H1 (cell line): ENCODE measurements at regions not wholly inside any gene's neighbourhood (a gene's known extent, or its start where the extent isn't known, plus 50 kb on each side); places are given as distances from the start of the nearest gene placed in this dataset.
"Not testable (repeated sequence)": the region's sequence is repeated elsewhere in the genome, so short reads cannot be mapped to it uniquely, and the experiment has no call there.

Source experiments
- CTCF ChIA-PET: fragments of 300-600 bp; sonication (Branson Sonifier 250); formaldehyde crosslinking; loops from one replicate; lab custom pipeline; 2021; ENCODE audit not compliant: partially characterized antibody; lab: Charles Lee
- POLR2A ChIA-PET: fragments of 300-600 bp; sonication (Branson Sonifier 250); formaldehyde crosslinking; loops from one replicate; lab custom pipeline; 2021; ENCODE audit warnings: inconsistent platforms; ENCODE audit not compliant: partially characterized antibody; lab: Charles Lee
- DNase-seq, 2 experiments: peaks; one replicate each; pipeline versions ENCODE4 v3.0.0 to v3.0.0-alpha.2; 2010 to 2022; ENCODE audit warnings: low spot score in 2 of 2, low read depth in 1 of 2, mixed read lengths in 1 of 2
- FAIRE-seq: peaks from 2 replicates; lab custom pipeline; 2011; peaks lifted over from hg19 to GRCh38; lab: Jason Lieb, UNC
- H2AFZ ChIP-seq: 2 replicates; pipeline ENCODE4 v1.8.1; 2012; ENCODE audit warnings: low read length, inconsistent platforms
- H2AK5ac ChIP-seq: 2 replicates; pipeline ENCODE4 v1.6.1; 2013; ENCODE audit warnings: low read depth, low read length
- H2BK120ac ChIP-seq: replicated peaks from 2 replicates; pipeline ENCODE3; 2013; ENCODE audit warnings: low read depth, low read length, inconsistent platforms
- H2BK12ac ChIP-seq: 2 replicates; pipeline ENCODE4 v1.6.1; 2013; ENCODE audit warnings: low read depth, low read length
- H2BK15ac ChIP-seq: 2 replicates; pipeline ENCODE4 v1.6.1; 2013; ENCODE audit warnings: low read length
- H2BK20ac ChIP-seq: 2 replicates; pipeline ENCODE4 v1.6.1; 2013; ENCODE audit warnings: low read length
- H2BK5ac ChIP-seq: 2 replicates; pipeline ENCODE4 v1.6.1; 2013; ENCODE audit warnings: low read depth, low read length
- H3K14ac ChIP-seq: 2 replicates; pipeline ENCODE4 v1.6.1; 2013; ENCODE audit warnings: inconsistent platforms; ENCODE audit not compliant: insufficient read length
- H3K18ac ChIP-seq: 2 replicates; pipeline ENCODE4 v1.6.1; 2013; ENCODE audit warnings: low read length; ENCODE audit errors: extremely low read depth
- H3K23ac ChIP-seq: 2 replicates; pipeline ENCODE4 v1.6.1; 2013; ENCODE audit warnings: inconsistent platforms; ENCODE audit not compliant: insufficient read length
- H3K23me2 ChIP-seq: 2 replicates; pipeline ENCODE4 v1.6.1; 2013; ENCODE audit warnings: low read depth, low read length
- H3K27ac ChIP-seq: 2 replicates; pipeline ENCODE4 v1.6.1; 2011; ENCODE audit warnings: low read depth, low read length, inconsistent platforms
- H3K27me3 ChIP-seq, 4 experiments: replicated peaks in 1 of 4; 1 replicate in 1 of 4; 2 replicates in 3 of 4; pipeline versions ENCODE4 v1.6.1 to v1.8.1; 2011 to 2013; ENCODE audit warnings: low read length in 3 of 4, mild to moderate bottlenecking in 3 of 4, inconsistent platforms in 2 of 4, mixed read lengths in 2 of 4, moderate library complexity in 1 of 4; ENCODE audit not compliant: control insufficient read depth in 3 of 4, insufficient read depth in 3 of 4; ENCODE audit errors: extremely low read depth in 1 of 4
- H3K36me3 ChIP-seq, 4 experiments: 2 replicates each; pipeline versions ENCODE4 v1.6.1 to v1.8.1; 2011 to 2013; ENCODE audit warnings: mild to moderate bottlenecking in 4 of 4, low read length in 3 of 4, moderate library complexity in 2 of 4, control low read depth in 1 of 4, inconsistent platforms in 1 of 4; ENCODE audit not compliant: insufficient read depth in 4 of 4, control insufficient read depth in 2 of 4
- H3K4ac ChIP-seq: replicated peaks from 2 replicates; pipeline ENCODE3; 2013; ENCODE audit warnings: low read length, low read depth, mixed read lengths, inconsistent platforms; ENCODE audit not compliant: insufficient read length
- H3K4me1 ChIP-seq, 4 experiments: replicated peaks in 1 of 4; 1 replicate in 1 of 4; 2 replicates in 3 of 4; pipeline versions ENCODE4 v1.6.1 to v1.8.1; 2011 to 2013; ENCODE audit warnings: low read length in 3 of 4, inconsistent platforms in 2 of 4, mixed read lengths in 1 of 4; ENCODE audit not compliant: insufficient read depth in 4 of 4, control insufficient read depth in 3 of 4
- H3K4me2 ChIP-seq, 2 experiments: 2 replicates each; pipeline versions ENCODE4 v1.6.1 to v1.8.1; 2011 to 2013; ENCODE audit warnings: low read depth in 2 of 2, low read length in 2 of 2, control low read depth in 1 of 2, inconsistent platforms in 1 of 2, mild to moderate bottlenecking in 1 of 2; ENCODE audit not compliant: insufficient read depth in 1 of 2
- H3K4me3 ChIP-seq, 4 experiments: fragments of 200-600, 300-600 bp in 1 of 4; sonication (generic), shearing (Covaris generic), sonication (Bioruptor Twin) in 1 of 4; 2 replicates each; pipeline versions ENCODE4 v1.5.1 to v1.8.1; 2011 to 2016; ENCODE audit warnings: low read length in 4 of 4, low read depth in 3 of 4, control low read depth in 2 of 4, inconsistent platforms in 2 of 4, mild to moderate bottlenecking in 2 of 4, mixed read lengths in 1 of 4, moderate library complexity in 1 of 4; ENCODE audit not compliant: insufficient read depth in 2 of 4; ENCODE audit errors: extremely low read depth in 1 of 4
- H3K56ac ChIP-seq: replicated peaks from 2 replicates; pipeline ENCODE3; 2013; ENCODE audit warnings: low read depth, mild to moderate bottlenecking, mixed read lengths, low read length, inconsistent platforms; ENCODE audit not compliant: insufficient read length
- H3K79me1 ChIP-seq: 2 replicates; pipeline ENCODE4 v1.6.1; 2013; ENCODE audit warnings: low read depth, low read length, control low read depth
- H3K79me2 ChIP-seq, 2 experiments: 2 replicates each; pipeline versions ENCODE4 v1.6.1 to v1.8.1; 2012 to 2013; ENCODE audit warnings: low read length in 2 of 2, mild to moderate bottlenecking in 2 of 2, inconsistent platforms in 1 of 2; ENCODE audit not compliant: insufficient read depth in 2 of 2, control insufficient read depth in 1 of 2
- H3K9ac ChIP-seq, 4 experiments: replicated peaks in 1 of 4; 1 replicate in 1 of 4; 2 replicates in 3 of 4; pipeline versions ENCODE4 v1.6.1 to v1.8.1; 2011 to 2013; ENCODE audit warnings: low read depth in 3 of 4, low read length in 3 of 4, control low read depth in 2 of 4, mild to moderate bottlenecking in 2 of 4, moderate library complexity in 2 of 4, inconsistent platforms in 1 of 4; ENCODE audit errors: extremely low read depth in 1 of 4
- H3K9me3 ChIP-seq, 2 experiments: 2 replicates each; pipeline versions ENCODE4 v1.6.1 to v1.8.1; 2012 to 2013; ENCODE audit warnings: mild to moderate bottlenecking in 2 of 2, moderate library complexity in 2 of 2, control low read depth in 1 of 2, inconsistent platforms in 1 of 2, low read depth in 1 of 2, low read length in 1 of 2, mixed read lengths in 1 of 2; ENCODE audit not compliant: insufficient read depth in 2 of 2
- H4K20me1 ChIP-seq, 2 experiments: replicated peaks in 1 of 2; 2 replicates each; pipeline versions ENCODE3 to v1.8.1; 2011 to 2013; ENCODE audit warnings: inconsistent platforms in 2 of 2, low read length in 2 of 2, mild to moderate bottlenecking in 1 of 2; ENCODE audit not compliant: insufficient read depth in 2 of 2, control insufficient read depth in 1 of 2
- H4K5ac ChIP-seq: 2 replicates; pipeline ENCODE4 v1.6.1; 2013; ENCODE audit warnings: low read length, low read depth, mixed read lengths, inconsistent platforms; ENCODE audit not compliant: insufficient read length
- H4K8ac ChIP-seq: 2 replicates; pipeline ENCODE4 v1.8.0; 2013; ENCODE audit warnings: mild to moderate bottlenecking, moderate library complexity, low read length, inconsistent platforms; ENCODE audit not compliant: insufficient read depth; ENCODE audit errors: extremely low read depth
- H4K91ac ChIP-seq: replicated peaks from 2 replicates; pipeline ENCODE3; 2013; ENCODE audit warnings: low read length, mixed read lengths, inconsistent platforms; ENCODE audit not compliant: insufficient read length
- WGBS, 2 experiments: shearing (Covaris generic) in 1 of 2; methylation state at CpG; one replicate each; pipeline versions ENCODE4 v1.1.6 to v1.1.7; 2013 to 2015; ENCODE audit warnings: low lambda C conversion rate in 2 of 2, mixed read lengths in 2 of 2, inconsistent platforms in 1 of 2, low coverage in 1 of 2, missing lambda C conversion rate in 1 of 2; ENCODE audit not compliant: insufficient replicate concordance in 2 of 2, insufficient coverage in 1 of 2, insufficient read length in 1 of 2; ENCODE audit errors: extremely low coverage in 1 of 2, missing lambda C conversion rate in 1 of 2; 5-methylcytosine and 5-hydroxymethylcytosine counted together

DNA sequence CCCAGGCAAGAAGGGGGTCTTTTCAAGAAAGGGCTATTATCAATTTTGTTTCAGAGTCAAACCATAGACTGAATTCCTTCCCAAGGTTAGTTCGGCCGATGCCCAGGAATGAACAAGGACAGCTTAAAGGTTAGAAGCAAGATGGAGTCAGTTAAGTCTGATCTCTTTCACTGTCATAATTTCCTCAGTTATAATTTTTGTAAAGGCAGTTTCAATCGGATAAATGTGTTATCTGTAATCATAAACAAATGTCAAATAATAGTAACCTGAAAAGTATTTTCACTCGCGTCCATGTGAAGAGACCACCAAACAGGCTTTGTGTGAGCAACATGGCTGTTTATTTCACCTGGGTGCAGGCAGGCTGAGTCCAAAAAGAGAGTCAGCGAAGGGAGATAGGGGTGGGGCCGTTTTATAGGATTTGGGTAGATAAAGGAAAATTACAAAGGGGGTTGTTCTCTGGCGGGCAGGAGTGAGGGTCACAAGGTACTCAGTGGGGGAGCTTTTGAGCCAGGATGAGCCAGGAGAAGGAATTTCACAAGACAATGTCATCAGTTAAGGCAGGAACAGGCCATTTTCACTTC, 862.1 kb upstream of the NDST4 start:
- H3K4ac ChIP-seq, H2BK12ac ChIP-seq, H2BK120ac ChIP-seq, H4K8ac ChIP-seq, H3K36me3 ChIP-seq, H3K4me3 ChIP-seq, CTCF ChIA-PET, H4K20me1 ChIP-seq, H3K14ac ChIP-seq, H3K23ac ChIP-seq, H2BK5ac ChIP-seq, H3K79me2 ChIP-seq, H2AK5ac ChIP-seq, H3K18ac ChIP-seq, FAIRE-seq, H3K23me2 ChIP-seq, H2BK15ac ChIP-seq, DNase-seq, H2AFZ ChIP-seq, H3K9me3 ChIP-seq, H3K27me3 ChIP-seq, H3K56ac ChIP-seq, H3K79me1 ChIP-seq, H4K91ac ChIP-seq: not testable (repeated sequence)
- POLR2A ChIA-PET, result interaction anchor here (0.6 kb wide), 1 partner anchor 37 kb away, joined by 3 read pairs; no protein-coding TSS in a partner anchor
- Histone ChIP-seq H3K9ac (peak overlapping the region in 1 of 4 experiments; percentile 32; a peak in 3 of 7 replicates), H3K4me2 (peak overlapping the region in 1 of 2 experiments; percentile 23; a peak in 2 of 4 replicates), H3K4me1 (peaks cover 0 to 15% (median 6%) of the 10 kb centered on the region in 4 experiments; a peak in 4 of 7 replicates), H4K5ac (peak overlapping the region; percentile 43), H2BK20ac (peak overlapping the region; percentile 61; the same call in 1 of the 2 replicates), H3K27ac (peak overlapping the region; percentile 69)
- 28% methylated on average over 8 of the region's 8 CpGs; no CpG with 5 or more reads in 1 of the 2 experiments for WGBS, 2 experiments
